Endothelial cell (in vitro differentiated cells): ENCODE measurements at regions not wholly inside any gene's neighbourhood (a gene's known extent, or its start where the extent isn't known, plus 50 kb on each side); places are given as distances from the start of the nearest gene placed in this dataset.
"Not testable (repeated sequence)": the region's sequence is repeated elsewhere in the genome, so short reads cannot be mapped to it uniquely, and the experiment has no call there.

Experiments
- DNase-seq: peaks from one replicate; pipeline ENCODE4 v3.0.0; 2021; ENCODE audit warnings: low spot score
- H3K27ac Mint-ChIP-seq: one replicate; pipeline ENCODE4 v1.8.0; 2021; ENCODE audit warnings: mixed read lengths, inconsistent platforms; ENCODE audit not compliant: unreplicated experiment
- H3K27me3 Mint-ChIP-seq: one replicate; pipeline ENCODE4 v1.8.0; 2021; ENCODE audit warnings: mild to moderate bottlenecking, moderate library complexity, mixed read lengths, inconsistent platforms; ENCODE audit not compliant: unreplicated experiment
- H3K36me3 Mint-ChIP-seq: one replicate; pipeline ENCODE4 v1.8.0; 2021; ENCODE audit warnings: mild to moderate bottlenecking, low read depth, mixed read lengths, inconsistent platforms; ENCODE audit not compliant: unreplicated experiment
- H3K4me1 Mint-ChIP-seq: one replicate; pipeline ENCODE4 v1.8.0; 2021; ENCODE audit warnings: mild to moderate bottlenecking, mixed read lengths, inconsistent platforms; ENCODE audit not compliant: unreplicated experiment
- H3K4me3 Mint-ChIP-seq: one replicate; pipeline ENCODE4 v1.8.0; 2021; ENCODE audit warnings: mild to moderate bottlenecking, mixed read lengths, inconsistent platforms; ENCODE audit not compliant: unreplicated experiment
- H3K9me3 Mint-ChIP-seq: one replicate; pipeline ENCODE4 v1.8.0; 2021; ENCODE audit warnings: mixed read lengths, inconsistent platforms; ENCODE audit not compliant: unreplicated experiment
- CTCF ChIP-seq: fragments of 200-600 bp; sonication (generic); IDR thresholded peaks from one replicate; pipeline ENCODE4 v1.5.0; 2021; ENCODE audit warnings: antibody characterized with exemption; ENCODE audit not compliant: unreplicated experiment

GRCh38 chr18:43341014-43341413 is 63.7 kb upstream of the SYT4 start:
- Mint-ChIP-seq H3K4me1 (no peaks in the 10 kb centered on the region), H3K27ac (no peak overlapping the region), H3K9me3 (no peaks in the 10 kb centered on the region), H3K36me3 (no peaks in the 10 kb centered on the region), H3K27me3 (no peaks in the 10 kb centered on the region), H3K4me3 (no peak overlapping the region)
- DNase-seq = no peak
- TF ChIP-seq CTCF = no peak

GRCh38 chr18:43350176-43350575 is 72.9 kb upstream of the SYT4 start:
- Mint-ChIP-seq H3K9me3 (no peaks in the 10 kb centered on the region), H3K4me3 (no peak overlapping the region), H3K36me3 (no peaks in the 10 kb centered on the region), H3K27me3 (no peaks in the 10 kb centered on the region), H3K4me1 (no peaks in the 10 kb centered on the region), H3K27ac (no peak overlapping the region)
- DNase-seq = no peak
- no peak for TF ChIP-seq CTCF

- H3K4me1 Mint-ChIP-seq = no peaks in the 10 kb centered on the region
- H3K36me3 Mint-ChIP-seq = no peaks in the 10 kb centered on the region
- no peaks in the 10 kb centered on the region for H3K9me3 Mint-ChIP-seq
- no peaks in the 10 kb centered on the region for H3K27me3 Mint-ChIP-seq
- no peak overlapping the region for H3K4me3 Mint-ChIP-seq
- no peak for TF ChIP-seq CTCF
- DNase-seq = no peak
- no peak overlapping the region for H3K27ac Mint-ChIP-seq
Measured at GRCh38 chr18:43364535-43364934, 87.2 kb upstream of the SYT4 start.

DNA sequence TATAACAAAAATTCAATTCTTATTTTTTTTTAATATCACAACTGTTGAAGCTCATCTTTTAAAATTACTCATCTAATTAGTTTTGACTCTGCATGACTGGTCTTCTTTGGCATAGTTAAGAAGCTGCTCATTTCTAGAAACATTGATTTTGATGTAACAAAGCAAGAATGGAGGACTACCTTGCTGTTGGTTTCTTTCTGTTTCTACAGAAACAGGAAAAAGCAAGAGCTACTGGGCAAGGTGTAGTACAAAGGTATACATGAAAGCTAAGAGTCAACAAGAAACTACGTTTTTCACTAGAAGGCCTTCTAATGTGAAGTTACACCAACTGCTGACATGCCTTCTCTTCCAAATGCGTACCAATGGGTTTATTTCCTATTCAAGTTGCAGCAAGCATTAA is 90.6 kb upstream of the SYT4 start:
- no peak for DNase-seq
- H3K4me3 Mint-ChIP-seq = no peak overlapping the region
- TF ChIP-seq CTCF = no peak
- no peak overlapping the region for H3K27ac Mint-ChIP-seq
- no peaks in the 10 kb centered on the region for H3K27me3 Mint-ChIP-seq
- H3K9me3 Mint-ChIP-seq = no peaks in the 10 kb centered on the region
- H3K4me1 Mint-ChIP-seq = no peaks in the 10 kb centered on the region
- H3K36me3 Mint-ChIP-seq = no peaks in the 10 kb centered on the region

GRCh38 chr18:43369311-43369710 is 92.0 kb upstream of the SYT4 start:
- not testable (repeated sequence) for H3K36me3 Mint-ChIP-seq, H3K9me3 Mint-ChIP-seq, H3K4me1 Mint-ChIP-seq, H3K27me3 Mint-ChIP-seq, DNase-seq, H3K4me3 Mint-ChIP-seq, H3K27ac Mint-ChIP-seq

- Mint-ChIP-seq H3K27me3 (peaks cover 1% of the 10 kb centered on the region), H3K4me1 (no peaks in the 10 kb centered on the region), H3K36me3 (no peaks in the 10 kb centered on the region), H3K9me3 (no peaks in the 10 kb centered on the region), H3K4me3 (no peak overlapping the region), H3K27ac (no peak overlapping the region)
- TF ChIP-seq CTCF = no peak
- no peak for DNase-seq
Measured at GRCh38 chr18:43372773-43373172, 95.5 kb upstream of the SYT4 start.
